ENCODE measurements at regions not wholly inside any gene's neighbourhood (a gene's known extent, or its start where the extent isn't known, plus 50 kb on each side); places are given as distances from the start of the nearest gene placed in this dataset.

- no peak for ATAC-seq (ENCODE audit: low read depth)
- Histone ChIP-seq H3K36me3 (ENCODE audit: control insufficient read depth, insufficient read depth, low read length) (no peaks in the 10 kb centered on the region), H3K9me1 (ENCODE audit: insufficient read depth, low read length) (peaks cover 1% of the 10 kb centered on the region), H3K14ac (replicated peaks; ENCODE audit: low read depth, low read length) (no peak overlapping the region), H4K5ac (ENCODE audit: low read depth, low read length) (no peak overlapping the region), H2BK120ac (ENCODE audit: low read depth, low read length) (no peak overlapping the region), H2BK5ac (ENCODE audit: low read depth, low read length, poor library complexity, severe bottlenecking) (no peak overlapping the region), H2BK15ac (ENCODE audit: low read depth, low read length) (no peak overlapping the region), H3K18ac (ENCODE audit: low read depth, low read length) (no peak overlapping the region), H3K56ac (ENCODE audit: extremely low read depth, insufficient read depth, low read length) (no peak overlapping the region), H4K20me1 (ENCODE audit: insufficient read depth, low read length) (no peaks in the 10 kb centered on the region), H3K27me3 (ENCODE audit: control insufficient read depth, insufficient read depth, low read length) (peaks cover 12% of the 10 kb centered on the region), H3K4ac (ENCODE audit: low read depth, low read length) (no peak overlapping the region), H3K4me1 (ENCODE audit: control insufficient read depth, insufficient read depth, low read length) (peaks cover 5% of the 10 kb centered on the region), H3K23ac (ENCODE audit: low read depth, low read length) (no peak overlapping the region), H2AFZ (replicated peaks; ENCODE audit: low read length, poor library complexity) (no peak overlapping the region), H4K91ac (ENCODE audit: insufficient read depth, low read depth, low read length) (no peak overlapping the region), H3K79me1 (ENCODE audit: low read depth in 1 of 2, low read length in 2 of 2) (no peaks in the 10 kb centered on the region), H3K9ac (ENCODE audit: low read depth, low read length) (no peak overlapping the region), H2AK5ac (ENCODE audit: low read depth, low read length) (no peak overlapping the region), H3K4me3 (ENCODE audit: insufficient read depth, low read depth, low read length) (no peak overlapping the region), H2BK20ac (ENCODE audit: low read depth, low read length) (no peak overlapping the region), H3K27ac (ENCODE audit: insufficient read depth, low read length) (no peak overlapping the region), H3K9me3 (ENCODE audit: control insufficient read depth, insufficient read depth, low read length) (no peaks in the 10 kb centered on the region), H4K8ac (ENCODE audit: low read depth in 2 of 2, low read length in 2 of 2) (no peak overlapping the region), H3K4me2 (ENCODE audit: low read depth, low read length) (no peak overlapping the region), H2AK9ac (replicated peaks; ENCODE audit: low read depth, low read length, poor library complexity) (no peak overlapping the region)
- ChIA-PET CTCF (no interaction called here), POLR2A (ENCODE audit: unreplicated experiment) (no interaction called here)
- dilution Hi-C loops (cut with HindIII; ENCODE audit: low sequenced_read_pairs, unreplicated experiment) (no loop called here), intact Hi-C loops (cut with micrococcal nuclease) (no loop called here), in situ Hi-C loops (cut with MboI; ENCODE audit: low sequenced_read_pairs) (no loop called here)
- TF ChIP-seq POLR2A (IDR thresholded peaks at IDR 0.05; ENCODE audit: low read depth, low read length) (no peak), NFE2L2 (IDR thresholded peaks at IDR 0.05; ENCODE audit: low read depth, low read length) (no peak), SMC3 (IDR thresholded peaks at IDR 0.05; ENCODE audit: low read depth, low read length) (no peak), MAZ (IDR thresholded peaks at IDR 0.05; ENCODE audit: borderline replicate concordance, low read depth, low read length) (no peak), USF2 (IDR thresholded peaks at IDR 0.05; ENCODE audit: low read depth, low read length) (no peak), CHD1 (IDR thresholded peaks at IDR 0.05; ENCODE audit: low read depth, low read length) (no peak), RFX5 (IDR thresholded peaks at IDR 0.05; ENCODE audit: low read depth, low read length) (no peak), BHLHE40 (IDR thresholded peaks at IDR 0.05; ENCODE audit: low read depth, low read length) (no peak)
- BruUV-seq (replicated peaks): no TSS peak
- DNase-seq: no peak
- WGBS, 2 experiments (ENCODE audit: extremely low coverage in 2 of 2, insufficient read length in 1 of 2): 63% methylated on average over 2 of the region's 5 CpGs; no CpG with 5 or more reads in 1 of the 2 experiments
These were observed 516.2 kb downstream of the SHQ1 start for GRCh38 chr3:72332036-72332435.

All from IMR-90 (cell line).